Lower leg skin (tissue), 3 donors: ENCODE measurements at regions not wholly inside any gene's neighbourhood (a gene's known extent, or its start where the extent isn't known, plus 50 kb on each side); places are given as distances from the start of the nearest gene placed in this dataset.

Experiments used
- POLR2A ChIP-seq, 2 donors: fragments of 450-650 bp; IDR thresholded peaks; one replicate each; pipeline ENCODE4 v1.6.1; 2016 to 2017; ENCODE audit warnings: antibody characterized with exemption in 2 of 2, mild to moderate bottlenecking in 1 of 2, moderate library complexity in 1 of 2
- TF ChIP-seq, protein P1 (sequence below), 3 donors: fragments of 450-650 bp; IDR thresholded peaks; one replicate each; pipeline ENCODE4 v1.5.1; 2016; ENCODE audit warnings: antibody characterized with exemption in 3 of 3, mild to moderate bottlenecking in 3 of 3, moderate library complexity in 2 of 3

DNA sequence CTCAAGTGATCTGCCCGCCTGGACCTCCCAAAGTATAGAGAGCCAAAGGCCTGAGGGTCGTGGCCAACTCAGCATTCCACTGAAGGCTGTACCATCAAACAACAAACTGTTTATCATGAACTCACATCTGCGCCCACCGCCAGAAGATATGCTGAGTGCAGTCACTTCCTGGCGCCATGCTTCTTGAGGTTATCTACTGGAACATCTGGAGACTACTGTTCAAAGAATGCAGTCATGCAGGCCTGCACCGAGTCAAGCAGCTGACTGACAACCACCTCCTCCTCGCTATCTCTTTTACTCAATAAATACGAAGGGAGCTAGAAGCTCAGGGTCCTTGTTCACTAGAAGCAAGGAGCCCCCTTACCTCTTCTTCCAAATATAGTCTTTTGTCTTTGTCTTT is 473.9 kb upstream of the EEF2KMT start:
- no peak for TF ChIP-seq POLR2A (IDR thresholded peaks at IDR 0.05)
- TF ChIP-seq, protein P1, sequence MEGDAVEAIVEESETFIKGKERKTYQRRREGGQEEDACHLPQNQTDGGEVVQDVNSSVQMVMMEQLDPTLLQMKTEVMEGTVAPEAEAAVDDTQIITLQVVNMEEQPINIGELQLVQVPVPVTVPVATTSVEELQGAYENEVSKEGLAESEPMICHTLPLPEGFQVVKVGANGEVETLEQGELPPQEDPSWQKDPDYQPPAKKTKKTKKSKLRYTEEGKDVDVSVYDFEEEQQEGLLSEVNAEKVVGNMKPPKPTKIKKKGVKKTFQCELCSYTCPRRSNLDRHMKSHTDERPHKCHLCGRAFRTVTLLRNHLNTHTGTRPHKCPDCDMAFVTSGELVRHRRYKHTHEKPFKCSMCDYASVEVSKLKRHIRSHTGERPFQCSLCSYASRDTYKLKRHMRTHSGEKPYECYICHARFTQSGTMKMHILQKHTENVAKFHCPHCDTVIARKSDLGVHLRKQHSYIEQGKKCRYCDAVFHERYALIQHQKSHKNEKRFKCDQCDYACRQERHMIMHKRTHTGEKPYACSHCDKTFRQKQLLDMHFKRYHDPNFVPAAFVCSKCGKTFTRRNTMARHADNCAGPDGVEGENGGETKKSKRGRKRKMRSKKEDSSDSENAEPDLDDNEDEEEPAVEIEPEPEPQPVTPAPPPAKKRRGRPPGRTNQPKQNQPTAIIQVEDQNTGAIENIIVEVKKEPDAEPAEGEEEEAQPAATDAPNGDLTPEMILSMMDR (IDR thresholded peaks at IDR 0.05): no peak
